Mesendoderm (in vitro differentiated cells): ENCODE measurements at regions not wholly inside any gene's neighbourhood (a gene's known extent, or its start where the extent isn't known, plus 50 kb on each side); places are given as distances from the start of the nearest gene placed in this dataset.

Experiments
- DNase-seq: peaks from one replicate; pipeline ENCODE4 v3.0.0; 2013
- H2AK5ac ChIP-seq: 2 replicates; pipeline ENCODE4 v1.6.1; 2013; ENCODE audit warnings: low read length, inconsistent platforms
- H2BK120ac ChIP-seq: 2 replicates; pipeline ENCODE4 v1.6.1; 2013; ENCODE audit warnings: low read depth, mild to moderate bottlenecking, low read length, moderate library complexity, mixed read lengths
- H2BK15ac ChIP-seq: replicated peaks from 2 replicates; pipeline ENCODE4 v1.6.1; 2013; ENCODE audit warnings: low read depth, mild to moderate bottlenecking, moderate library complexity
- H2BK5ac ChIP-seq: 2 replicates; pipeline ENCODE4 v1.6.1; 2013; ENCODE audit warnings: low read length, inconsistent platforms
- H3K18ac ChIP-seq: 2 replicates; pipeline ENCODE4 v1.6.1; 2013; ENCODE audit warnings: mild to moderate bottlenecking, low read length, mixed read lengths
- H3K23ac ChIP-seq: one replicate; pipeline ENCODE4 v1.6.1; 2013; ENCODE audit warnings: low read length
- H3K27ac ChIP-seq: 2 replicates; pipeline ENCODE4 v1.5.1; 2013; ENCODE audit warnings: low read depth, mild to moderate bottlenecking, inconsistent platforms, low read length, moderate library complexity
- H3K27me3 ChIP-seq: 2 replicates; pipeline ENCODE4 v1.6.1; 2013; ENCODE audit warnings: low read length, control low read depth, mild to moderate bottlenecking, inconsistent platforms; ENCODE audit not compliant: insufficient read depth, poor library complexity
- H3K36me3 ChIP-seq: 2 replicates; pipeline ENCODE4 v1.6.1; 2013; ENCODE audit warnings: low read length, inconsistent platforms; ENCODE audit not compliant: control insufficient read depth, insufficient read depth
- H3K4ac ChIP-seq: one replicate; pipeline ENCODE4 v1.6.1; 2013; ENCODE audit warnings: low read depth, mild to moderate bottlenecking, low read length, moderate library complexity
- H3K4me1 ChIP-seq: 2 replicates; pipeline ENCODE4 v1.6.1; 2013; ENCODE audit warnings: low read depth, low read length, inconsistent platforms; ENCODE audit not compliant: control insufficient read depth
- H3K4me2 ChIP-seq: 2 replicates; pipeline ENCODE4 v1.6.1; 2013; ENCODE audit warnings: low read length
- H3K4me3 ChIP-seq: 2 replicates; pipeline ENCODE4 v1.5.1; 2013; ENCODE audit warnings: mild to moderate bottlenecking, low read length
- H3K56ac ChIP-seq: one replicate; pipeline ENCODE4 v1.6.1; 2013; ENCODE audit warnings: low read length
- H3K79me1 ChIP-seq: 2 replicates; pipeline ENCODE4 v1.6.1; 2013; ENCODE audit warnings: low read length, inconsistent platforms
- H3K79me2 ChIP-seq: 2 replicates; pipeline ENCODE4 v1.6.1; 2013; ENCODE audit warnings: mild to moderate bottlenecking, low read length; ENCODE audit not compliant: control insufficient read depth, insufficient read depth
- H3K9ac ChIP-seq: 2 replicates; pipeline ENCODE4 v1.6.1; 2013; ENCODE audit warnings: low read length, inconsistent platforms
- H4K5ac ChIP-seq: one replicate; pipeline ENCODE4 v1.6.1; 2013; ENCODE audit warnings: low read length
- H4K8ac ChIP-seq: one replicate; pipeline ENCODE4 v1.6.1; 2013; ENCODE audit warnings: low read depth, mild to moderate bottlenecking, control low read depth, low read length, moderate library complexity
- WGBS: extraction: QIAGEN DNeasy Blood & Tissue Kit; methylation state at CpG from one replicate; pipeline ENCODE4 v1.1.7; 2013; ENCODE audit warnings: low lambda C conversion rate, missing lambda C conversion rate; ENCODE audit not compliant: insufficient coverage; ENCODE audit errors: extremely low coverage; 5-methylcytosine and 5-hydroxymethylcytosine counted together

- no CpG with 5 or more reads among the region's 3 CpGs for WGBS
- Histone ChIP-seq H4K8ac (no peak overlapping the region), H3K27me3 (no peaks in the 10 kb centered on the region), H3K4me3 (no peak overlapping the region), H3K56ac (no peak overlapping the region), H3K4ac (no peak overlapping the region), H3K79me2 (no peaks in the 10 kb centered on the region), H3K4me2 (no peak overlapping the region), H3K36me3 (no peaks in the 10 kb centered on the region), H3K79me1 (no peaks in the 10 kb centered on the region), H2BK120ac (no peak overlapping the region), H3K4me1 (no peaks in the 10 kb centered on the region), H3K23ac (no peak overlapping the region), H2AK5ac (no peak overlapping the region), H3K27ac (no peak overlapping the region), H4K5ac (no peak overlapping the region), H2BK15ac (no peak overlapping the region), H3K9ac (no peak overlapping the region), H2BK5ac (no peak overlapping the region), H3K18ac (no peak overlapping the region)
- no peak for DNase-seq
Observed at GRCh38 chrX:120741452-120741851, 111.6 kb upstream of the C1GALT1C1 start.

- no peak overlapping the region for H3K4me3 ChIP-seq
- no peak overlapping the region for H4K8ac ChIP-seq
- DNase-seq: no peak
- H2BK120ac ChIP-seq: no peak overlapping the region
- no peak overlapping the region for H3K18ac ChIP-seq
- H3K79me2 ChIP-seq: no peaks in the 10 kb centered on the region
- H3K9ac ChIP-seq: no peak overlapping the region
- H3K79me1 ChIP-seq: no peaks in the 10 kb centered on the region
- H3K4me1 ChIP-seq: no peaks in the 10 kb centered on the region
- no peak overlapping the region for H2AK5ac ChIP-seq
- WGBS: no CpG with 5 or more reads among the region's 2 CpGs
- no peak overlapping the region for H3K4me2 ChIP-seq
- H3K27me3 ChIP-seq: no peaks in the 10 kb centered on the region
- no peak overlapping the region for H3K4ac ChIP-seq
- H4K5ac ChIP-seq: no peak overlapping the region
- no peak overlapping the region for H2BK15ac ChIP-seq
- no peak overlapping the region for H3K56ac ChIP-seq
- no peak overlapping the region for H3K27ac ChIP-seq
- no peak overlapping the region for H3K23ac ChIP-seq
- no peaks in the 10 kb centered on the region for H3K36me3 ChIP-seq
- H2BK5ac ChIP-seq: no peak overlapping the region
Observed at GRCh38 chrX:120740072-120740471, 110.2 kb upstream of the C1GALT1C1 start.

- no peak overlapping the region for H2BK15ac ChIP-seq
- no peak for DNase-seq
- H3K18ac ChIP-seq: no peak overlapping the region
- H2BK5ac ChIP-seq: no peak overlapping the region
- H2BK120ac ChIP-seq: no peak overlapping the region
- no peak overlapping the region for H2AK5ac ChIP-seq
- H3K56ac ChIP-seq: no peak overlapping the region
- H3K27me3 ChIP-seq: no peaks in the 10 kb centered on the region
- no peak overlapping the region for H3K4ac ChIP-seq
- no peak overlapping the region for H3K4me3 ChIP-seq
- H3K4me2 ChIP-seq: no peak overlapping the region
- no peak overlapping the region for H3K23ac ChIP-seq
- no peaks in the 10 kb centered on the region for H3K79me1 ChIP-seq
- H3K9ac ChIP-seq: no peak overlapping the region
- no peaks in the 10 kb centered on the region for H3K79me2 ChIP-seq
- no peak overlapping the region for H3K27ac ChIP-seq
- no peak overlapping the region for H4K5ac ChIP-seq
- H3K36me3 ChIP-seq: no peaks in the 10 kb centered on the region
- no peaks in the 10 kb centered on the region for H3K4me1 ChIP-seq
- no peak overlapping the region for H4K8ac ChIP-seq
Observed at GRCh38 chrX:120739300-120739699, 109.4 kb upstream of the C1GALT1C1 start.

GRCh38 chrX:120736989-120737388, 107.1 kb upstream of the C1GALT1C1 start:
- H2BK15ac ChIP-seq: no peak overlapping the region
- no CpG with 5 or more reads among the region's 1 CpG for WGBS
- no peak for DNase-seq
- H3K4me2 ChIP-seq: no peak overlapping the region
- H4K8ac ChIP-seq: no peak overlapping the region
- H3K27me3 ChIP-seq: no peaks in the 10 kb centered on the region
- no peaks in the 10 kb centered on the region for H3K4me1 ChIP-seq
- no peak overlapping the region for H2BK120ac ChIP-seq
- H3K18ac ChIP-seq: no peak overlapping the region
- no peak overlapping the region for H3K9ac ChIP-seq
- H2BK5ac ChIP-seq: no peak overlapping the region
- H4K5ac ChIP-seq: no peak overlapping the region
- H3K23ac ChIP-seq: no peak overlapping the region
- H3K4ac ChIP-seq: no peak overlapping the region
- no peaks in the 10 kb centered on the region for H3K79me2 ChIP-seq
- no peaks in the 10 kb centered on the region for H3K36me3 ChIP-seq
- H3K56ac ChIP-seq: no peak overlapping the region
- H3K4me3 ChIP-seq: no peak overlapping the region
- H3K27ac ChIP-seq: no peak overlapping the region
- no peak overlapping the region for H2AK5ac ChIP-seq
- no peaks in the 10 kb centered on the region for H3K79me1 ChIP-seq

- H4K8ac ChIP-seq: no peak overlapping the region
- no peak overlapping the region for H3K18ac ChIP-seq
- H3K79me2 ChIP-seq: no peaks in the 10 kb centered on the region
- no peak overlapping the region for H2BK5ac ChIP-seq
- no peak overlapping the region for H3K4me2 ChIP-seq
- no peak overlapping the region for H3K23ac ChIP-seq
- no peaks in the 10 kb centered on the region for H3K36me3 ChIP-seq
- WGBS: no CpG with 5 or more reads among the region's 2 CpGs
- H3K79me1 ChIP-seq: no peaks in the 10 kb centered on the region
- no peak overlapping the region for H3K27ac ChIP-seq
- H4K5ac ChIP-seq: no peak overlapping the region
- no peak overlapping the region for H2AK5ac ChIP-seq
- no peaks in the 10 kb centered on the region for H3K27me3 ChIP-seq
- no peak overlapping the region for H3K9ac ChIP-seq
- no peak overlapping the region for H3K56ac ChIP-seq
- no peak overlapping the region for H3K4ac ChIP-seq
- H3K4me1 ChIP-seq: no peaks in the 10 kb centered on the region
- H2BK120ac ChIP-seq: no peak overlapping the region
- no peak overlapping the region for H3K4me3 ChIP-seq
- H2BK15ac ChIP-seq: no peak overlapping the region
- DNase-seq: no peak
Observed at GRCh38 chrX:120735966-120736365, 106.1 kb upstream of the C1GALT1C1 start.

GRCh38 chrX:120732879-120733278, 103.0 kb upstream of the C1GALT1C1 start:
- no CpG with 5 or more reads among the region's 33 CpGs for WGBS
- no peak overlapping the region for H3K18ac ChIP-seq
- no peak overlapping the region for H2AK5ac ChIP-seq
- no peak overlapping the region for H3K23ac ChIP-seq
- H3K56ac ChIP-seq: no peak overlapping the region
- no peak overlapping the region for H3K4me2 ChIP-seq
- H3K9ac ChIP-seq: no peak overlapping the region
- no peak overlapping the region for H2BK5ac ChIP-seq
- no peaks in the 10 kb centered on the region for H3K4me1 ChIP-seq
- no peak overlapping the region for H3K27ac ChIP-seq
- H3K79me1 ChIP-seq: no peaks in the 10 kb centered on the region
- H4K8ac ChIP-seq: no peak overlapping the region
- no peak for DNase-seq
- H3K27me3 ChIP-seq: no peaks in the 10 kb centered on the region
- H3K36me3 ChIP-seq: no peaks in the 10 kb centered on the region
- H2BK15ac ChIP-seq: no peak overlapping the region
- no peak overlapping the region for H4K5ac ChIP-seq
- no peak overlapping the region for H2BK120ac ChIP-seq
- no peaks in the 10 kb centered on the region for H3K79me2 ChIP-seq
- H3K4me3 ChIP-seq: no peak overlapping the region
- no peak overlapping the region for H3K4ac ChIP-seq
